A549 (cell line): ENCODE measurements at regions not wholly inside any gene's neighbourhood (a gene's known extent, or its start where the extent isn't known, plus 50 kb on each side); places are given as distances from the start of the nearest gene placed in this dataset.

Experiments
- ATAC-seq, 2 experiments: fragments of 200-7000 bp in 1 of 2; fragments of >200 bp in 1 of 2; cut with Nextera tagmentation in 1 of 2; cut with Tn5 transposase in 1 of 2; 3 replicates each; pipeline versions ENCODE4 v1.8.0 to v1.9.1; 2018 to 2020; ENCODE audit warnings: mild to moderate bottlenecking in 1 of 2, moderate library complexity in 1 of 2
- CTCF ChIA-PET: fragments of 300-600 bp; sonication (Branson Sonifier 250); formaldehyde crosslinking; extraction: SDS; loops from one replicate; lab custom pipeline; 2021; ENCODE audit warnings: antibody characterized with exemption, inconsistent platforms; lab: Yijun Ruan, JAX
- POLR2A ChIA-PET: fragments of 350-600 bp; formaldehyde crosslinking; extraction: SDS; loops from one replicate; lab custom pipeline; 2021; ENCODE audit warnings: antibody characterized with exemption, inconsistent platforms; lab: Yijun Ruan, JAX
- DNase-seq, 2 experiments: peaks; one replicate each; pipeline versions ENCODE4 v3.0.0 to v3.0.0-alpha.2; 2011 to 2016; ENCODE audit warnings: low read depth in 1 of 2, low spot score in 1 of 2
- FAIRE-seq: peaks from 2 replicates; lab custom pipeline; 2011; peaks lifted over from hg19 to GRCh38; lab: Jason Lieb, UNC
- H3K27ac ChIP-seq, 2 experiments: fragments of >200 bp; sonication (Bioruptor Twin); formaldehyde crosslinking; 3 replicates each; pipeline ENCODE4 v1.5.1; 2016 to 2017
- H3K4me1 ChIP-seq: fragments of >200 bp; sonication (Bioruptor Twin); formaldehyde crosslinking; 3 replicates; pipeline ENCODE4 v1.6.1; 2016
- H3K4me2 ChIP-seq: fragments of >200 bp; sonication (Bioruptor Twin); formaldehyde crosslinking; 3 replicates; pipeline ENCODE4 v1.6.1; 2016
- H3K4me3 ChIP-seq: fragments of >200 bp; sonication (Bioruptor Twin); formaldehyde crosslinking; 3 replicates; pipeline ENCODE4 v1.5.1; 2016
- H3K9me3 ChIP-seq: fragments of >200 bp; sonication (Bioruptor Twin); formaldehyde crosslinking; 3 replicates; pipeline ENCODE4 v1.6.1; 2016
- CEBPB ChIP-seq, 2 experiments: fragments of >200 bp in 1 of 2; sonication (Bioruptor Twin) in 1 of 2; formaldehyde crosslinking in 1 of 2; IDR thresholded peaks; 2 replicates each; pipeline ENCODE4 v1.6.1; 2012 to 2016
- CHD4 ChIP-seq: fragments of 200-600 bp; sonication (generic); IDR thresholded peaks from 2 replicates; pipeline ENCODE4 v1.6.1; 2016; ENCODE audit warnings: antibody characterized with exemption, mild to moderate bottlenecking, borderline replicate concordance
- EHMT2 ChIP-seq: fragments of 200-600 bp; sonication (generic); IDR thresholded peaks from 2 replicates; pipeline ENCODE4 v1.6.1; 2016; ENCODE audit warnings: antibody characterized with exemption, low read depth, mild to moderate bottlenecking, moderate library complexity
- EP300 ChIP-seq, 2 experiments: fragments of >200 bp; sonication (Bioruptor Twin); formaldehyde crosslinking; IDR thresholded peaks; 2 replicates in 1 of 2; 3 replicates in 1 of 2; pipeline ENCODE4 v1.6.1; 2016 to 2017
- GATA3 ChIP-seq: IDR thresholded peaks from 2 replicates; pipeline ENCODE4 v1.6.1; 2012; ENCODE audit warnings: borderline replicate concordance
- HDAC2 ChIP-seq: fragments of 200-600 bp; sonication (generic); IDR thresholded peaks from 2 replicates; pipeline ENCODE4 v1.6.1; 2016
- JUNB ChIP-seq: fragments of >200 bp; sonication (Bioruptor Twin); formaldehyde crosslinking; IDR thresholded peaks from 2 replicates; pipeline ENCODE4 v1.6.1; 2016
- KDM5A ChIP-seq: fragments of 200-600 bp; sonication (generic); IDR thresholded peaks from 2 replicates; pipeline ENCODE4 v1.6.1; 2016; ENCODE audit warnings: antibody characterized with exemption, mild to moderate bottlenecking
- MAZ ChIP-seq: fragments of 150-350 bp; IDR thresholded peaks from 2 replicates; pipeline ENCODE4 v1.6.1; 2014; ENCODE audit warnings: antibody characterized with exemption, low read depth, low read length, borderline replicate concordance
- NPAS2 ChIP-seq: fragments of 250-450 bp; sonication (Bioruptor Pico); IDR thresholded peaks from 2 replicates; pipeline ENCODE4 v1.8.0; 2022; ENCODE audit warnings: mild to moderate bottlenecking, moderate library complexity, borderline replicate concordance
- NR3C1 ChIP-seq: fragments of >200 bp; sonication (Bioruptor Twin); formaldehyde crosslinking; IDR thresholded peaks from 3 replicates; pipeline ENCODE4 v1.6.1; 2017
- RAD21 ChIP-seq, 2 experiments: fragments of >200 bp in 1 of 2; sonication (Bioruptor Twin) in 1 of 2; formaldehyde crosslinking in 1 of 2; IDR thresholded peaks in 1 of 2; conservative IDR thresholded peaks in 1 of 2; 2 replicates in 1 of 2; 3 replicates in 1 of 2; pipeline ENCODE4 v1.6.1; 2012 to 2018; ENCODE audit warnings: inconsistent platforms in 1 of 2
- RFX5 ChIP-seq: fragments of 450-650 bp; IDR thresholded peaks from 2 replicates; pipeline ENCODE4 v1.7.1; 2014; ENCODE audit warnings: antibody characterized with exemption, mild to moderate bottlenecking, moderate library complexity
- RNF2 ChIP-seq: fragments of 200-600 bp; sonication (generic); IDR thresholded peaks from 2 replicates; pipeline ENCODE4 v1.6.1; 2016; ENCODE audit warnings: low read depth, mild to moderate bottlenecking, antibody characterized with exemption, moderate library complexity, borderline replicate concordance
- SREBF2 ChIP-seq: fragments of 450-650 bp; IDR thresholded peaks from 2 replicates; pipeline ENCODE4 v1.6.1; 2014; ENCODE audit warnings: mild to moderate bottlenecking, moderate library complexity
- ZFP36 ChIP-seq: fragments of 450-650 bp; IDR thresholded peaks from 2 replicates; pipeline ENCODE4 v1.6.1; 2014; ENCODE audit warnings: borderline replicate concordance; ENCODE audit not compliant: partially characterized antibody
- ZNF302 ChIP-seq: fragments of 250-450 bp; sonication (Bioruptor Pico); IDR thresholded peaks from 2 replicates; pipeline ENCODE4 v1.9.0; 2021; ENCODE audit warnings: inconsistent platforms, mild to moderate bottlenecking, moderate library complexity
- WGBS: methylation state at CpG from one replicate; pipeline ENCODE4 v1.1.6; 2017; ENCODE audit errors: missing lambda C conversion rate; 5-methylcytosine and 5-hydroxymethylcytosine counted together
- TF ChIP-seq, protein P1 (sequence below): IDR thresholded peaks from 2 replicates; pipeline ENCODE4 v1.6.1; 2012; ENCODE audit warnings: low read depth, borderline replicate concordance
- TF ChIP-seq, protein P2 (sequence below): fragments of 250-450 bp; sonication (Bioruptor Pico); IDR thresholded peaks from 2 replicates; pipeline ENCODE4 v1.5.0; 2021; ENCODE audit warnings: mild to moderate bottlenecking, moderate library complexity, borderline replicate concordance
- TF ChIP-seq, protein P3 (sequence below): fragments of 450-650 bp; IDR thresholded peaks from 2 replicates; pipeline ENCODE4 v1.6.1; 2014; ENCODE audit warnings: antibody characterized with exemption

DNA sequence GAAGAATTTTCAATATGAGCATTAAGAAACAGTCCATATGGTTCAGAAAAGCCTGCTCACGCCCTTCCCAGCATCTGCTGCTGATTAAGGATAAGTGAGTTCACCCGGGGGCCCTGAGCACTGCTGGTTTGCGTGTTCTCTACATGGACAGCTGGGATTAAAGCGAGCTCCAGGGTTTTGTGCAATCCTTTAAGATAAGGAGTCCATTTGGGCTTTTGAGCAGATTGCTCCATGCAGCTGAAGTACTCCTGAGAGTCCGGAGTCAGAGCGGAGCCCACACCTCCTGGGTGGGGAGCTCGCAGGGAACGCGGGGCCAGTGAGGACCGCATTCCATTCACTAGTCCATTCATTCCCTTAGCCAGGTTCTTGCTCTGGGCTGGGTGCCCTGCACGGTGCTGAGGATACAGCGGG lies 149.3 kb upstream of the COL5A1 start:
- H3K27ac ChIP-seq, result no peak overlapping the region; a peak in 1 of 6 replicates
- 78% methylated on average over 11 of the region's 12 CpGs for WGBS
- H3K4me2 ChIP-seq, result no peak overlapping the region
- no peak overlapping the region for H3K4me3 ChIP-seq
- ATAC-seq (no peak), FAIRE-seq (no peak), DNase-seq (no peak)
- ChIA-PET POLR2A (no interaction called here), CTCF (interaction anchor here (1.2 to 1.3 kb wide), 3 partner anchors 10 to 39 kb away, joined by 3 to 6 read pairs (median 4); no protein-coding TSS in a partner anchor)
- H3K4me1 ChIP-seq, result no peaks in the 10 kb centered on the region
- TF ChIP-seq GATA3 (no peak), RNF2 (no peak), KDM5A (no peak), ZFP36 (no peak), SREBF2 (no peak), HDAC2 (no peak), ZNF302 (CRISPR knock-in tag) (no peak), CEBPB (IDR thresholded peaks at IDR 0.05) (no peak), NR3C1 (no peak), EP300 (IDR thresholded peaks at IDR 0.05) (no peak), JUNB (no peak), NPAS2 (CRISPR knock-in tag) (no peak), RFX5 (no peak)
- TF ChIP-seq, protein P1, sequence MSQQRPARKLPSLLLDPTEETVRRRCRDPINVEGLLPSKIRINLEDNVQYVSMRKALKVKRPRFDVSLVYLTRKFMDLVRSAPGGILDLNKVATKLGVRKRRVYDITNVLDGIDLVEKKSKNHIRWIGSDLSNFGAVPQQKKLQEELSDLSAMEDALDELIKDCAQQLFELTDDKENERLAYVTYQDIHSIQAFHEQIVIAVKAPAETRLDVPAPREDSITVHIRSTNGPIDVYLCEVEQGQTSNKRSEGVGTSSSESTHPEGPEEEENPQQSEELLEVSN, result no peak
- TF ChIP-seq, protein P2, sequence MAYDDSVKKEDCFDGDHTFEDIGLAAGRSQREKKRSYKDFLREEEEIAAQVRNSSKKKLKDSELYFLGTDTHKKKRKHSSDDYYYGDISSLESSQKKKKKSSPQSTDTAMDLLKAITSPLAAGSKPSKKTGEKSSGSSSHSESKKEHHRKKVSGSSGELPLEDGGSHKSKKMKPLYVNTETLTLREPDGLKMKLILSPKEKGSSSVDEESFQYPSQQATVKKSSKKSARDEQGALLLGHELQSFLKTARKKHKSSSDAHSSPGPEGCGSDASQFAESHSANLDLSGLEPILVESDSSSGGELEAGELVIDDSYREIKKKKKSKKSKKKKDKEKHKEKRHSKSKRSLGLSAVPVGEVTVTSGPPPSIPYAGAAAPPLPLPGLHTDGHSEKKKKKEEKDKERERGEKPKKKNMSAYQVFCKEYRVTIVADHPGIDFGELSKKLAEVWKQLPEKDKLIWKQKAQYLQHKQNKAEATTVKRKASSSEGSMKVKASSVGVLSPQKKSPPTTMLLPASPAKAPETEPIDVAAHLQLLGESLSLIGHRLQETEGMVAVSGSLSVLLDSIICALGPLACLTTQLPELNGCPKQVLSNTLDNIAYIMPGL (CRISPR knock-in tag), result no peak
- H3K9me3 ChIP-seq, result no peaks in the 10 kb centered on the region

DNA sequence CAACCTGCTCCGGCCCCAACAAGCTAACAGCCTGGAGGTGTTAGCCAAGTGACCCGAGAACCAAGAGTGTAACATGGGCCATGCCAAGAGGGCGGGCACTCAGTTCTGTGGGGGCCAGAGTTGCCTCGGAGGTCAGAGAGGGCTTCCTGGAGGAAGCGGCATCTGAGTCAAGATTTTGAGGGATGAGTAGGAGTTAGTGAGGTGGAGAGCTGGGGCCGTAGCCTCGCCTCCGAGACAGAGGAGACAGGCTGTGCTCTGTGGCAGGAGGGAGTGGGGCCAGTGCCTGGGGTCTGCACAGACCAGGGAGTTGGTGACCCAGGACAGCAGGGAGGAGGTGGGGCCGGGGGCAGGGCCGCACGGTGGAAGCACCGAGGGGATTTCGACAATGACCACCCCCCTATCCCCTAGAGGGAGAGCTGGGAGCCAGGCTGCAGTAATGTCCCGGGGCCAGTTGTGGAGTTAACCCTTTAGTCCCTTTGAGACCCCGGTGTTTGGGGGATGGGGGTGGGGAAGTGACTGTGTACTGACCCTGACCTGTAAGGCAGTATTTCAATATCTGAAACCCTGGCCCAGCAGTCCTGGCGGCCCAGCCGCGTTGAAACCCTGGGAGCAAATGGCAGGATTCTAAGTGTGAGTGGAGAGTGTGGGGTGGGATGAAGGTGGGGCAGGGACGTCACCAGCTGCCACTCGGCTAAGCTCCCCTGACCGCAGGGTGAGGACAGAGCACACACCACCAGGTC lies 148.7 kb upstream of the COL5A1 start:
- no peak for FAIRE-seq
- no peak overlapping the region; a peak in 1 of 6 replicates for H3K27ac ChIP-seq
- WGBS, result 67% methylated on average over 21 of the region's 21 CpGs

More for the DNA sequence above, 148.7 kb upstream of the COL5A1 start:
- Histone ChIP-seq H3K4me2 (no peak overlapping the region), H3K4me1 (no peaks in the 10 kb centered on the region), H3K9me3 (no peaks in the 10 kb centered on the region), H3K4me3 (no peak overlapping the region)
- TF ChIP-seq CHD4 (no peak), EHMT2 (no peak), ZFP36 (peak; percentile 65), MAZ (no peak), RAD21 (conservative IDR thresholded peaks at IDR 0.05 in 1 of 2, IDR thresholded peaks at IDR 0.05 in 1 of 2) (no peak), CEBPB (IDR thresholded peaks at IDR 0.05) (no peak)
- TF ChIP-seq, protein P3, sequence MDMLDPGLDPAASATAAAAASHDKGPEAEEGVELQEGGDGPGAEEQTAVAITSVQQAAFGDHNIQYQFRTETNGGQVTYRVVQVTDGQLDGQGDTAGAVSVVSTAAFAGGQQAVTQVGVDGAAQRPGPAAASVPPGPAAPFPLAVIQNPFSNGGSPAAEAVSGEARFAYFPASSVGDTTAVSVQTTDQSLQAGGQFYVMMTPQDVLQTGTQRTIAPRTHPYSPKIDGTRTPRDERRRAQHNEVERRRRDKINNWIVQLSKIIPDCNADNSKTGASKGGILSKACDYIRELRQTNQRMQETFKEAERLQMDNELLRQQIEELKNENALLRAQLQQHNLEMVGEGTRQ, result no peak
- DNase-seq, result no peak
- ATAC-seq, result no peak
- ChIA-PET POLR2A (no interaction called here), CTCF (interaction anchor here (0.9 to 1.3 kb wide), 4 partner anchors 9 to 39 kb away, joined by 3 to 6 read pairs (median 4); no protein-coding TSS in a partner anchor)
